Activated naive CD8-positive, alpha-beta T cell treated with anti-CD3 and anti-CD28 coated beads for 36 hours (primary cell): ENCODE measurements at regions not wholly inside any gene's neighbourhood (a gene's known extent, or its start where the extent isn't known, plus 50 kb on each side); places are given as distances from the start of the nearest gene placed in this dataset.

Source experiments
- DNase-seq: peaks from one replicate; pipeline ENCODE4 v3.0.0; 2021
- H3K27ac Mint-ChIP-seq: one replicate; pipeline ENCODE4 v1.8.0; 2022; ENCODE audit warnings: mild to moderate bottlenecking, moderate library complexity, mixed read lengths
- H3K27me3 Mint-ChIP-seq: one replicate; pipeline ENCODE4 v1.8.0; 2022; ENCODE audit warnings: mild to moderate bottlenecking, mixed read lengths
- H3K36me3 Mint-ChIP-seq: one replicate; pipeline ENCODE4 v1.8.0; 2021; ENCODE audit warnings: mild to moderate bottlenecking, mixed read lengths
- H3K4me1 Mint-ChIP-seq: one replicate; pipeline ENCODE4 v1.8.0; 2021; ENCODE audit warnings: mixed read lengths
- H3K4me3 Mint-ChIP-seq: one replicate; pipeline ENCODE4 v1.8.0; 2022; ENCODE audit warnings: mild to moderate bottlenecking, moderate library complexity, mixed read lengths
- H3K9me3 Mint-ChIP-seq: one replicate; pipeline ENCODE4 v1.8.0; 2022; ENCODE audit warnings: mixed read lengths

- H3K36me3 Mint-ChIP-seq: peaks cover 8% of the 10 kb centered on the region
- H3K4me1 Mint-ChIP-seq: no peaks in the 10 kb centered on the region
- DNase-seq: no peak
- no peak overlapping the region for H3K27ac Mint-ChIP-seq
- no peaks in the 10 kb centered on the region for H3K27me3 Mint-ChIP-seq
- peaks cover 4% of the 10 kb centered on the region for H3K9me3 Mint-ChIP-seq
- H3K4me3 Mint-ChIP-seq: no peak overlapping the region
These were observed 540.7 kb downstream of the TNS1 start for GRCh38 chr2:217462121-217462520.

DNA sequence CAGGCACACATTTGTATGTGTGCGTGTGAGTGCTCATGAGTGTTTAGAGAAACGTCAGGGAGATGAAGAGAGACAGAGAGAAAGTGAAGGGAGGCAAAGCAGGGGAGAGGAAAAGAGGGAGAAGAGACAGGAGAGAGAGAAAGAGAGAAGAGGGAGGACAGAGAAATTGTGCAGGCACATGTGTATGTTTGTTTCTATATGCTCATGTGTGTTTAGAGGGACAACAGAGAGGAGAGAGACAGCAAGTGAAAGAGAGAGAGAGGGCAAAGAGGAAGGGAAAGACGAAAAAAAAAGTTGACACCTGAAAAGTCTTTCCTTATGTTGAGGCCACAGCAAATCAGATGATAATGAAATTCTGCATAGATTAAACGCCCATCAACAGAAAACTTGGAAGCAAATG is 541.1 kb downstream of the TNS1 start:
- no peak for DNase-seq
- H3K27ac Mint-ChIP-seq: no peak overlapping the region
- H3K27me3 Mint-ChIP-seq: no peaks in the 10 kb centered on the region
- H3K9me3 Mint-ChIP-seq: peaks cover 4% of the 10 kb centered on the region
- no peaks in the 10 kb centered on the region for H3K4me1 Mint-ChIP-seq
- peaks cover 6% of the 10 kb centered on the region for H3K36me3 Mint-ChIP-seq
- H3K4me3 Mint-ChIP-seq: no peak overlapping the region

- Mint-ChIP-seq H3K27me3 (no peaks in the 10 kb centered on the region), H3K4me1 (no peaks in the 10 kb centered on the region), H3K36me3 (peaks cover 4% of the 10 kb centered on the region), H3K9me3 (peaks cover 4% of the 10 kb centered on the region), H3K27ac (no peak overlapping the region), H3K4me3 (no peak overlapping the region)
- no peak for DNase-seq
These were observed 543.0 kb downstream of the TNS1 start for GRCh38 chr2:217459680-217460405.

GRCh38 chr2:217459016-217459415 is 543.8 kb downstream of the TNS1 start:
- no peak overlapping the region for H3K4me3 Mint-ChIP-seq
- no peaks in the 10 kb centered on the region for H3K27me3 Mint-ChIP-seq
- H3K36me3 Mint-ChIP-seq: peaks cover 4% of the 10 kb centered on the region
- no peak for DNase-seq
- peaks cover 4% of the 10 kb centered on the region for H3K9me3 Mint-ChIP-seq
- H3K4me1 Mint-ChIP-seq: no peaks in the 10 kb centered on the region
- no peak overlapping the region for H3K27ac Mint-ChIP-seq

GRCh38 chr2:217456016-217456415 is 546.8 kb downstream of the TNS1 start:
- Mint-ChIP-seq H3K4me3 (no peak overlapping the region), H3K36me3 (peaks cover 4% of the 10 kb centered on the region), H3K27me3 (no peaks in the 10 kb centered on the region), H3K4me1 (peaks cover 7% of the 10 kb centered on the region), H3K27ac (no peak overlapping the region), H3K9me3 (peaks cover 4% of the 10 kb centered on the region)
- DNase-seq: no peak

DNA sequence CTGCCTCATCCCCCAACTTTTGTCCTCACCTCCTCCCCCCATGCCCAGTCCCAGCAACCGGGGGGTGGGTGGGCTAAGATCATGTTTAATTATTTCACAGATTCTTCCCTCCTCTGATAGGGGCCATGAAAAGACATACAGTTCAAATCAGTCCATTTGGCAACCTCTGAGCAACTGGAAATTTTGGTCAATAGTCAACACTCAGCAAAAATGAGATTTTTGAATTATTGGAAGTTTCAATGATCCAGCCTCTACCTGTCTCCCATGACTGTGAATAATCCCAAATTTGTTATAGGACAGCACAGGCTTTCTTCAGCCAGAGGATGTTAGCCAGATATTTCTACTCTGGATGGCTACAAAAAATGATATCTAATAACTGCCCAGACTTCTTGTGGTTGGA is 549.9 kb downstream of the TNS1 start:
- no peak overlapping the region for H3K4me3 Mint-ChIP-seq
- H3K27me3 Mint-ChIP-seq: no peaks in the 10 kb centered on the region
- H3K4me1 Mint-ChIP-seq: peaks cover 10% of the 10 kb centered on the region
- peaks cover 6% of the 10 kb centered on the region for H3K36me3 Mint-ChIP-seq
- H3K9me3 Mint-ChIP-seq: peaks cover 4% of the 10 kb centered on the region
- no peak for DNase-seq
- no peak overlapping the region for H3K27ac Mint-ChIP-seq

DNA sequence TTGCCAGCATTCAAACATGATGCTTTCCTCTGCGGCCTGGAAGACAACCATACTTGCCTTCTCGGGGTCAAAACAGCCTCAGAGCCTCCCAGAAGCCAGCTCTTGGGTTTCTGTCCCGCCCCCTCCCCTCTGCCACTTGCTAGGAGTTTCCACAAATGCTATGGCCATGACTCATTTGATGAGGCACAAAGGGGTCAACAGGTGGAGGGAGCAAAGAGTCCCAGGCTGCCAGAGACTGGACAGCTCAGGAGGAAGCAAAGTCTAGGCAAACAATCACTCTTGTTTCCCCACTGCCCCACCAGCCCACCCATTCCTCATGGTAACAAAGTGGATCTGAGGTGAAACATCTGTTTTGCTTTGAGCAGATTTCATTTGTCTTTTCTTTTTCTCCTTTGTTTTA is 551.1 kb downstream of the TNS1 start:
- Mint-ChIP-seq H3K9me3 (no peaks in the 10 kb centered on the region), H3K27ac (no peak overlapping the region), H3K4me1 (peaks cover 10% of the 10 kb centered on the region), H3K4me3 (no peak overlapping the region), H3K27me3 (no peaks in the 10 kb centered on the region), H3K36me3 (peaks cover 2% of the 10 kb centered on the region)
- DNase-seq: no peak

DNA sequence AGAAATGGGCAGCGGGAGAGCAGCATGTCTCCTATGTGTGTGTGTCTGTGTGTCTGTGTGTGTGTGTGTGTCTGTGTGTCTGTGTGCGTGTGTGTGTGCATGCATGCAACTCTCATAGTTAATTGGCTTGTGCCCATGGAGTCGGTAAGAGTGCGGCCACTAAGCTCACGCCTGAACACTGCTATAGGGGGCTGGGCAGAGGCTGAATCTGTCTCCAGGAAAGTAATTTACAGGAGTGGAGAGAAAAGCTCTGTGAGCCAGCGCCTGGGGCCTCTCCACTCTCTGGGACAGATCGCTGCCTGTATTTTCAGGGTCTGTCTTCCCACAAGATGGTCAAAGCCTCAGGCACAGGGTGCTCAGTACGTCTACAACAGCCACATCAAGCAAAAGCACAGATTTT is 553.4 kb downstream of the TNS1 start:
- Mint-ChIP-seq H3K27me3 (no peaks in the 10 kb centered on the region), H3K36me3 (peaks cover 2% of the 10 kb centered on the region), H3K4me3 (no peak overlapping the region), H3K4me1 (peaks cover 10% of the 10 kb centered on the region), H3K27ac (no peak overlapping the region), H3K9me3 (no peaks in the 10 kb centered on the region)
- DNase-seq: no peak

- H3K27ac Mint-ChIP-seq: no peak overlapping the region
- H3K36me3 Mint-ChIP-seq: peaks cover 2% of the 10 kb centered on the region
- H3K27me3 Mint-ChIP-seq: no peaks in the 10 kb centered on the region
- peaks cover 10% of the 10 kb centered on the region for H3K4me1 Mint-ChIP-seq
- no peak overlapping the region for H3K4me3 Mint-ChIP-seq
- no peak for DNase-seq
- no peaks in the 10 kb centered on the region for H3K9me3 Mint-ChIP-seq
These were observed 553.9 kb downstream of the TNS1 start for GRCh38 chr2:217448860-217449259.

- Mint-ChIP-seq H3K27ac (no peak overlapping the region), H3K36me3 (peaks cover 2% of the 10 kb centered on the region), H3K4me3 (no peak overlapping the region), H3K27me3 (no peaks in the 10 kb centered on the region), H3K4me1 (peaks cover 3% of the 10 kb centered on the region), H3K9me3 (peaks cover 2% of the 10 kb centered on the region)
- no peak for DNase-seq
These were observed 557.1 kb downstream of the TNS1 start for GRCh38 chr2:217445723-217446122.

- no peaks in the 10 kb centered on the region for H3K36me3 Mint-ChIP-seq
- no peak overlapping the region for H3K4me3 Mint-ChIP-seq
- DNase-seq: no peak
- H3K27ac Mint-ChIP-seq: no peak overlapping the region
- H3K4me1 Mint-ChIP-seq: peaks cover 7% of the 10 kb centered on the region
- H3K27me3 Mint-ChIP-seq: no peaks in the 10 kb centered on the region
- peaks cover 2% of the 10 kb centered on the region for H3K9me3 Mint-ChIP-seq
These were observed 557.9 kb downstream of the TNS1 start for GRCh38 chr2:217444932-217445331.

GRCh38 chr2:217444509-217444908 is 558.3 kb downstream of the TNS1 start:
- no peaks in the 10 kb centered on the region for H3K36me3 Mint-ChIP-seq
- H3K27me3 Mint-ChIP-seq: no peaks in the 10 kb centered on the region
- peaks cover 10% of the 10 kb centered on the region for H3K4me1 Mint-ChIP-seq
- H3K27ac Mint-ChIP-seq: no peak overlapping the region
- no peak for DNase-seq
- H3K9me3 Mint-ChIP-seq: peaks cover 2% of the 10 kb centered on the region
- no peak overlapping the region for H3K4me3 Mint-ChIP-seq

GRCh38 chr2:217443601-217444000 is 559.2 kb downstream of the TNS1 start:
- no peak for DNase-seq
- H3K36me3 Mint-ChIP-seq: no peaks in the 10 kb centered on the region
- no peak overlapping the region for H3K27ac Mint-ChIP-seq
- H3K4me1 Mint-ChIP-seq: peaks cover 12% of the 10 kb centered on the region
- no peak overlapping the region for H3K4me3 Mint-ChIP-seq
- H3K9me3 Mint-ChIP-seq: peaks cover 2% of the 10 kb centered on the region
- H3K27me3 Mint-ChIP-seq: no peaks in the 10 kb centered on the region

- no peak overlapping the region for H3K27ac Mint-ChIP-seq
These were observed 562.8 kb downstream of the TNS1 start for GRCh38 chr2:217440000-217440399.

DNA sequence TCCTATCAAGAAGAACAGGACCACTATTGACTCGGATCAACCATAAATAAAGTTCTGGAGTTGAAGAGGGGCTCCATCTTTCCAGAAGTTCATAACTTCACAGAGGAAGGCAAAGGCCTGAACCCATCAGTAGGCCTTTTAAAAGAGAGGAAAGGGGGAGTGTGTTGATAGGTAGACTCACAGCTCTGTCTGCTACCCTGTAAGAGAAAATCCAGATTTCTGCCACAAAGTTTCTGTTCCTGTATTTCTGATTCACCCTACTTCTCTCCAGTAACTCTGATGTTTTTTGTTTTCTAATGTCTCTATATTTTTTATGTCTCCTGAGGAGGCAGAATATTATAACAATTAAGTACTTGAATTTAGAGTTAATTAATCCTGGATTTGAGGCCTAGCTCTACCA is 564.0 kb downstream of the TNS1 start:
- Mint-ChIP-seq H3K4me3 (no peak overlapping the region), H3K27ac (no peak overlapping the region), H3K27me3 (no peaks in the 10 kb centered on the region), H3K36me3 (no peaks in the 10 kb centered on the region), H3K9me3 (peaks cover 2% of the 10 kb centered on the region), H3K4me1 (peaks cover 24% of the 10 kb centered on the region)
- DNase-seq: no peak

More at GRCh38 chr2:217440000-217440399, 562.8 kb downstream of the TNS1 start:
- Mint-ChIP-seq H3K27me3 (no peaks in the 10 kb centered on the region), H3K36me3 (no peaks in the 10 kb centered on the region), H3K4me1 (peaks cover 15% of the 10 kb centered on the region), H3K4me3 (no peak overlapping the region), H3K9me3 (peaks cover 2% of the 10 kb centered on the region)
- DNase-seq: no peak

DNA sequence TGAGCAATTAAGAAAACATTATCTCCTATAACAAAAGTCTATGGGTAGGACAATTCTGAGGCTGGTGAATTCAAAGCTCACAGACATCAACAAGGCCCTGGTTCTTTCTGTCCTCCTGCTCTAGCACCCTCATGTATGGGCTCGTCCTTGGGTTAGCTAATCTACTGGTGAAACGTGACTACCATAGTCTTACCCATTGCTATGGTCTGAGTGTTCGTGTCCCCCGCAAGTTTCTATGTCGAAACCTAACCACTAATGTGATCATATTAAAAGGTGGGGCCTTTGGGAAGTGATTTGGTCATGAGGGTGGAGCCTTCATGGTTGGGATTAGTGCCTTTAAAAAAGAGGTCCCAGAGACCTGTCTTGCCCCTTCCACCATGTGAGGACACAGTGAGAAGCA is 564.7 kb downstream of the TNS1 start:
- no peaks in the 10 kb centered on the region for H3K36me3 Mint-ChIP-seq
- H3K9me3 Mint-ChIP-seq: peaks cover 2% of the 10 kb centered on the region
- no peak for DNase-seq
- no peak overlapping the region for H3K4me3 Mint-ChIP-seq
- no peak overlapping the region for H3K27ac Mint-ChIP-seq
- peaks cover 31% of the 10 kb centered on the region for H3K4me1 Mint-ChIP-seq
- H3K27me3 Mint-ChIP-seq: no peaks in the 10 kb centered on the region
